ENCODE measurements at regions not wholly inside any gene's neighbourhood (a gene's known extent, or its start where the extent isn't known, plus 50 kb on each side); places are given as distances from the start of the nearest gene placed in this dataset.

DNA sequence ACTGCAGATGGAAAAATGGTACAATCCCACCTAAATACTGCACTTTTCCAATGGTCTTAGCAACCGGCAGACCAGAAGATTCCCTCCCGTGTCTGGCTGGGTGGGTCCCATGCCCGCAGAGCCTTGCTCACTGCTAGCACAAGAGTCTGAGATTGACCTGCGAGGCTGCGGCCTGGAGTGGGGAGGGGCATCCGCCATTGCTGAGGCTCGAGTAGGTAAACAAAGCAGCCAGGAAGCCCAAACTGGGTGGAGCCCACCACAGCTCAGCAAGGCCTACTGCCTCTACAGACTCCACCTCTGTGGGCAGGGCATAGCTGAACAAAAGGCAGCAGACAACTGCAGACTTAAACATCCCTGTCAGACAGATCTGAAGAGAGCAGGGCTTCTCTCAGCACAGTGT lies 221.6 kb upstream of the CTNND2 start:
- Histone ChIP-seq H3K4me3 (ENCODE audit: insufficient read depth in 1 of 2, low read depth in 1 of 2, low read length in 2 of 2) (no peak overlapping the region), H3K4me2 (ENCODE audit: low read length, poor library complexity, severe bottlenecking) (no peak overlapping the region), H3K14ac (ENCODE audit: low read length in 2 of 2) (no peak overlapping the region), H3K27ac (ENCODE audit: low read length, poor library complexity, severe bottlenecking) (no peak overlapping the region), H3K9me3 (ENCODE audit: control insufficient read depth, low read length) (no peaks in the 10 kb centered on the region), H4K91ac (ENCODE audit: low read length) (no peak overlapping the region), H3K4me1 (ENCODE audit: control insufficient read depth, insufficient read depth, low read depth, low read length) (no peaks in the 10 kb centered on the region), H2AK5ac (ENCODE audit: low read length, severe bottlenecking) (no peak overlapping the region), H3K18ac (ENCODE audit: low read depth in 1 of 2, low read length in 2 of 2) (no peak overlapping the region), H4K8ac (ENCODE audit: low read length) (no peak overlapping the region), H3K23ac (ENCODE audit: low read length in 2 of 2) (no peak overlapping the region), H3K4ac (ENCODE audit: low read depth in 1 of 2, low read length in 2 of 2) (no peak overlapping the region), H2BK5ac (ENCODE audit: low read depth, low read length, poor library complexity, severe bottlenecking) (no peak overlapping the region), H3K79me1 (replicated peaks; ENCODE audit: low read length, poor library complexity, severe bottlenecking) (no peaks in the 10 kb centered on the region), H3K36me3 (ENCODE audit: control insufficient read depth in 1 of 2, insufficient read depth in 2 of 2, low read depth in 1 of 2, low read length in 2 of 2) (no peaks in the 10 kb centered on the region), H2BK15ac (ENCODE audit: low read depth, poor library complexity, severe bottlenecking) (no peak overlapping the region), H2BK120ac (ENCODE audit: low read depth, low read length) (no peak overlapping the region), H3K27me3 (ENCODE audit: control insufficient read depth in 1 of 2, insufficient read depth in 1 of 2, low read length in 2 of 2) (no peaks in the 10 kb centered on the region), H2AFZ (ENCODE audit: low read depth, low read length) (no peak overlapping the region), H3K9ac (ENCODE audit: low read length) (no peak overlapping the region), H2BK12ac (ENCODE audit: low read length in 2 of 2) (no peak overlapping the region)
- DNase-seq, result no peak
- 89% methylated on average over 7 of the region's 7 CpGs for WGBS

- H3K9ac ChIP-seq (ENCODE audit: low read length), result no peak overlapping the region
- H2AK5ac ChIP-seq (ENCODE audit: low read length, severe bottlenecking), result no peak overlapping the region
- H3K23ac ChIP-seq (ENCODE audit: low read length in 2 of 2), result no peak overlapping the region
- no peak overlapping the region for H2BK5ac ChIP-seq (ENCODE audit: low read depth, low read length, poor library complexity, severe bottlenecking)
- no peak for DNase-seq
- 37% methylated on average over 3 of the region's 3 CpGs for WGBS
- no peak overlapping the region for H3K27ac ChIP-seq (ENCODE audit: low read length, poor library complexity, severe bottlenecking)
- no peaks in the 10 kb centered on the region for H3K27me3 ChIP-seq (ENCODE audit: control insufficient read depth in 1 of 2, insufficient read depth in 1 of 2, low read length in 2 of 2)
- H2BK120ac ChIP-seq (ENCODE audit: low read depth, low read length), result no peak overlapping the region
- no peak overlapping the region for H2AFZ ChIP-seq (ENCODE audit: low read depth, low read length)
- H3K9me3 ChIP-seq (ENCODE audit: control insufficient read depth, low read length), result no peaks in the 10 kb centered on the region
- no peak overlapping the region for H3K4ac ChIP-seq (ENCODE audit: low read depth in 1 of 2, low read length in 2 of 2)
- H3K79me1 ChIP-seq (replicated peaks; ENCODE audit: low read length, poor library complexity, severe bottlenecking), result no peaks in the 10 kb centered on the region
- no peak overlapping the region for H3K4me2 ChIP-seq (ENCODE audit: low read length, poor library complexity, severe bottlenecking)
- H2BK12ac ChIP-seq (ENCODE audit: low read length in 2 of 2), result no peak overlapping the region
- no peaks in the 10 kb centered on the region for H3K4me1 ChIP-seq (ENCODE audit: control insufficient read depth, insufficient read depth, low read depth, low read length)
- H2BK15ac ChIP-seq (ENCODE audit: low read depth, poor library complexity, severe bottlenecking), result no peak overlapping the region
- H4K91ac ChIP-seq (ENCODE audit: low read length), result no peak overlapping the region
- no peak overlapping the region for H4K8ac ChIP-seq (ENCODE audit: low read length)
- H3K18ac ChIP-seq (ENCODE audit: low read depth in 1 of 2, low read length in 2 of 2), result no peak overlapping the region
- no peak overlapping the region for H3K14ac ChIP-seq (ENCODE audit: low read length in 2 of 2)
- no peak overlapping the region for H3K4me3 ChIP-seq (ENCODE audit: insufficient read depth in 1 of 2, low read depth in 1 of 2, low read length in 2 of 2)
- H3K36me3 ChIP-seq (ENCODE audit: control insufficient read depth in 1 of 2, insufficient read depth in 2 of 2, low read depth in 1 of 2, low read length in 2 of 2), result no peaks in the 10 kb centered on the region
Measured at GRCh38 chr5:12119657-12120056, 215.4 kb upstream of the CTNND2 start.

GRCh38 chr5:12114075-12114474 lies 209.8 kb upstream of the CTNND2 start:
- Histone ChIP-seq H3K14ac (ENCODE audit: low read length in 2 of 2) (no peak overlapping the region), H2BK120ac (ENCODE audit: low read depth, low read length) (no peak overlapping the region), H4K8ac (ENCODE audit: low read length) (no peak overlapping the region), H4K91ac (ENCODE audit: low read length) (no peak overlapping the region), H3K9me3 (ENCODE audit: control insufficient read depth, low read length) (no peaks in the 10 kb centered on the region), H2AK5ac (ENCODE audit: low read length, severe bottlenecking) (no peak overlapping the region), H3K18ac (ENCODE audit: low read depth in 1 of 2, low read length in 2 of 2) (no peak overlapping the region), H3K79me1 (replicated peaks; ENCODE audit: low read length, poor library complexity, severe bottlenecking) (no peaks in the 10 kb centered on the region), H3K4ac (ENCODE audit: low read depth in 1 of 2, low read length in 2 of 2) (no peak overlapping the region), H3K27me3 (ENCODE audit: control insufficient read depth in 1 of 2, insufficient read depth in 1 of 2, low read length in 2 of 2) (no peaks in the 10 kb centered on the region), H2BK15ac (ENCODE audit: low read depth, poor library complexity, severe bottlenecking) (no peak overlapping the region), H3K27ac (ENCODE audit: low read length, poor library complexity, severe bottlenecking) (no peak overlapping the region), H3K4me3 (ENCODE audit: insufficient read depth in 1 of 2, low read depth in 1 of 2, low read length in 2 of 2) (no peak overlapping the region), H3K4me2 (ENCODE audit: low read length, poor library complexity, severe bottlenecking) (no peak overlapping the region), H2BK5ac (ENCODE audit: low read depth, low read length, poor library complexity, severe bottlenecking) (no peak overlapping the region), H3K23ac (ENCODE audit: low read length in 2 of 2) (no peak overlapping the region), H2BK12ac (ENCODE audit: low read length in 2 of 2) (no peak overlapping the region), H3K9ac (ENCODE audit: low read length) (no peak overlapping the region), H3K4me1 (ENCODE audit: control insufficient read depth, insufficient read depth, low read depth, low read length) (no peaks in the 10 kb centered on the region), H2AFZ (ENCODE audit: low read depth, low read length) (no peak overlapping the region), H3K36me3 (ENCODE audit: control insufficient read depth in 1 of 2, insufficient read depth in 2 of 2, low read depth in 1 of 2, low read length in 2 of 2) (no peaks in the 10 kb centered on the region)
- no CpG with 5 or more reads among the region's 1 CpG for WGBS
- DNase-seq, result no peak

- H3K27me3 ChIP-seq (ENCODE audit: control insufficient read depth in 1 of 2, insufficient read depth in 1 of 2, low read length in 2 of 2), result no peaks in the 10 kb centered on the region
- DNase-seq, result no peak
- no peak overlapping the region for H4K91ac ChIP-seq (ENCODE audit: low read length)
- H2BK5ac ChIP-seq (ENCODE audit: low read depth, low read length, poor library complexity, severe bottlenecking), result no peak overlapping the region
- H3K4me3 ChIP-seq (ENCODE audit: insufficient read depth in 1 of 2, low read depth in 1 of 2, low read length in 2 of 2), result no peak overlapping the region
- no peak overlapping the region for H3K23ac ChIP-seq (ENCODE audit: low read length in 2 of 2)
- no peak overlapping the region for H3K14ac ChIP-seq (ENCODE audit: low read length in 2 of 2)
- WGBS, result 63% methylated on average over 3 of the region's 3 CpGs
- no peaks in the 10 kb centered on the region for H3K36me3 ChIP-seq (ENCODE audit: control insufficient read depth in 1 of 2, insufficient read depth in 2 of 2, low read depth in 1 of 2, low read length in 2 of 2)
- H4K8ac ChIP-seq (ENCODE audit: low read length), result no peak overlapping the region
- no peak overlapping the region for H3K4ac ChIP-seq (ENCODE audit: low read depth in 1 of 2, low read length in 2 of 2)
- H3K9ac ChIP-seq (ENCODE audit: low read length), result no peak overlapping the region
- no peak overlapping the region for H2BK15ac ChIP-seq (ENCODE audit: low read depth, poor library complexity, severe bottlenecking)
- H3K4me1 ChIP-seq (ENCODE audit: control insufficient read depth, insufficient read depth, low read depth, low read length), result no peaks in the 10 kb centered on the region
- no peaks in the 10 kb centered on the region for H3K79me1 ChIP-seq (replicated peaks; ENCODE audit: low read length, poor library complexity, severe bottlenecking)
- no peak overlapping the region for H3K4me2 ChIP-seq (ENCODE audit: low read length, poor library complexity, severe bottlenecking)
- no peak overlapping the region for H2AK5ac ChIP-seq (ENCODE audit: low read length, severe bottlenecking)
- no peak overlapping the region for H2BK120ac ChIP-seq (ENCODE audit: low read depth, low read length)
- H3K27ac ChIP-seq (ENCODE audit: low read length, poor library complexity, severe bottlenecking), result no peak overlapping the region
- no peak overlapping the region for H3K18ac ChIP-seq (ENCODE audit: low read depth in 1 of 2, low read length in 2 of 2)
- no peak overlapping the region for H2AFZ ChIP-seq (ENCODE audit: low read depth, low read length)
- no peak overlapping the region for H2BK12ac ChIP-seq (ENCODE audit: low read length in 2 of 2)
- H3K9me3 ChIP-seq (ENCODE audit: control insufficient read depth, low read length), result no peaks in the 10 kb centered on the region
Measured at GRCh38 chr5:12113062-12113461, 208.8 kb upstream of the CTNND2 start.

Data from mesenchymal stem cell (in vitro differentiated cells and primary cell).